GM18909 (cell line): ENCODE measurements at regions not wholly inside any gene's neighbourhood (a gene's known extent, or its start where the extent isn't known, plus 50 kb on each side); places are given as distances from the start of the nearest gene placed in this dataset.

Experiments used
- ATAC-seq: cut with Tn5 transposase; IDR thresholded peaks from one replicate; pipeline ENCODE4 v1.9.1; 2021; ENCODE audit warnings: mild to moderate bottlenecking; ENCODE audit not compliant: unreplicated experiment, poor library complexity

GRCh38 chr2:144285324-144285723 lies 234.6 kb downstream of the ZEB2 start:
- ATAC-seq: no peak

GRCh38 chr2:144281476-144281875 lies 238.4 kb downstream of the ZEB2 start:
- ATAC-seq: no peak

GRCh38 chr2:144280009-144280408 lies 239.9 kb downstream of the ZEB2 start:
- no peak for ATAC-seq

- ATAC-seq: no peak
Measured at GRCh38 chr2:144279165-144279564, 240.8 kb downstream of the ZEB2 start.

GRCh38 chr2:144277622-144278354 lies 242.1 kb downstream of the ZEB2 start:
- no peak for ATAC-seq

DNA sequence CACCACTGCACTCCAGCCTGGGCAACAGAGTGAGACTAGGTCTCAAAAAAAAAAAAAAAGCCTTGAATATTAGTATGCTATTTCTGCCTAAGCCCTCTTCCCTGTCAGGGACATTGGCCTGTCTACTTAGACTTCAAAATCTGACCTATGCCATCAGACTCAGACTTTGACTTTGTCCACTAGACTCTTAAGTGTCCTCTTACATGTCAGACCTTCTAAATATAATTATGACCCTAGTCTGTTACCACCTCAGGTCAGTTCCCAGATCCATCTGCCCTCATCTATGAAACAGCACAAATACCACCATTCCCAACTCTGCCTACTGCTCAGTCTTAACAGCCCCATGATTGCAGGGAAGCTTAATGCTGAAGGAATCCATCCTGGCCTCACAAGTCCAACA lies 244.6 kb downstream of the ZEB2 start:
- no peak for ATAC-seq

DNA sequence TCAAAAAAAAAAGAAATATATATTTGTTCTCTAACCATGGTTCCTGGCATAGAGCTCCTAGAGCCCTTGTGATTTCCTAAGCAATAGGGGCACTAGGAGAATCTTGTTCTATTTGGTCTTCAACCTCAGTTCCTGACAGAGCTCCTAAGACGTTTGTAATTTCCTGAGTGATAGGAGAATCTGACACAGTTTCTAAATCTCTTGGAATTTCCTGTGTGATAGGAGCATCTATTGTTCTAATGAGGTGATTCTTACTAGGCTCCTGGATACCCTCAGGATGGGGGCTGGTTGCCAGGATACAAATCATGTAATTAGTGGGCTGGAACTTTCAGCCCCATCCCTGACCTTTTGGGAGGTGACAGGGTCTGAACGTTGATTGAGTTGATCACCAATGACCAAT lies 245.8 kb downstream of the ZEB2 start:
- ATAC-seq: no peak

DNA sequence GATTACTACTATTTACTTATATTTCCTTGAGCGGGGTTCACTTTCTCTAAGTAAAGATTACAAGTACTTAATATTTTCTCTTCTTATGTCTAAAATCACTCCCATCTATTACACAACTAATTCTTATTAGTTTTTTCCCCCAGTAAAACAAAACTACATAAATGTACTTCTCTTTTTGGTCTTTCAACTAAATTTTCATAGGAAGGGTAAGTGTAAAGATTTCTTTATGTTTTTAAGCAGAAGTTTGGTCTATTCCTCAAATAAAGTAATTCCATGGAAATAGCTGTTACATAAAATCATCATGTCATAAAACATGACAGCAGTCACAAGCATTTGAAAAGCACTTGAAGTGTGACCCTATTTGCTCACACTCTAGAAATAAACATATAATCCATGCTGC lies 249.0 kb downstream of the ZEB2 start:
- no peak for ATAC-seq

DNA sequence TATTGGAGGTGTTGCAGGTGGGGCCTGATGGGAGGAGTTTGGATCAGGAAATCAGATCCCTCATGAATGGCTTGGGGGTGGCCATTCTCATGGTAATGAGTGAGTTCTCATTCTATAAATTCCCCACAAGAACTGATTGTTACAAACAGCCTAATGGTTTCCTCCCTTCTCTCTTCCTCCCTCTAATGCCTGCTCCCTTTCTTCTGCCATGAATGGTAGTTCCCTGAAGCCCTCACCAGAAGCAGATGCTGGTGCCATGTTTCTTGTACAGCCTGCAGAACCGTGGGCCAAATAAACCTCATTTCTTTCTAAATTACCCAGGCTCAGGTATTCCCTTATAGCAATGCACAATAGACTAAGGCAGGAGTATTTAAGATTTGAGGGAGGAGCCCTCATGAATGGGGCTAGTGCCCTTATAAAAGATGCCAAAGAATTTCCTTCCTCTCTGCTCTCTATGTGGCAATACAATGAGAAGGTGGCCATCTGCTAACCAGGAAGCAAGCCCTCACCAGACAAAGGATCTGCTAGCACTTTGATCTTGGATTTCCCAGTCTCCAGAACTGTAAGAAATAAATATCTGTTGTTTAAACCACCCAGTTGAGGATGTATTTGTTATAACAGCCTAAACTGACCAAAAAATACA lies 251.8 kb downstream of the ZEB2 start:
- no peak for ATAC-seq

GRCh38 chr2:144267239-144267638 lies 252.7 kb downstream of the ZEB2 start:
- peak; percentile 93 for ATAC-seq

GRCh38 chr2:144265654-144266053 lies 254.3 kb downstream of the ZEB2 start:
- ATAC-seq: no peak

GRCh38 chr2:144261966-144262365 lies 258.0 kb downstream of the ZEB2 start:
- no peak for ATAC-seq

GRCh38 chr2:144261336-144261735 lies 258.6 kb downstream of the ZEB2 start:
- ATAC-seq: no peak

DNA sequence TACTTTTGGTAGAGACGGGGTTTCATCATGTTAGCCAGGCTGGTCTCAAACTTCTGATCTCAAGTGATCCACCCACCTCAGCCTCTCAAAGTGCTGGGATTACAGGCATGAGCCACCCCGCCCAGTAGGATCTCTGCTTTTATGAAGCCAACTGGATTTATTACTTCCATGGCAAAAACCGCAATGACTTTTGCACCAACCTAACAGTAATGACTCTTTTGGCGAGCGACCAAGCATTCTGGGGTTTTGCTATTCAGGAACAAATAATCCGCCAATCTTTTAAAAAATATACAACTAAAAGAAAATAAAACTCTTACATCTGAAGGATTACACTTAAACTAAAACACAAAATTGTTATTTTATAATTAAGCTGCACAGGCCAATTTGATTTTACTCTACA lies 260.6 kb downstream of the ZEB2 start:
- ATAC-seq: no peak

DNA sequence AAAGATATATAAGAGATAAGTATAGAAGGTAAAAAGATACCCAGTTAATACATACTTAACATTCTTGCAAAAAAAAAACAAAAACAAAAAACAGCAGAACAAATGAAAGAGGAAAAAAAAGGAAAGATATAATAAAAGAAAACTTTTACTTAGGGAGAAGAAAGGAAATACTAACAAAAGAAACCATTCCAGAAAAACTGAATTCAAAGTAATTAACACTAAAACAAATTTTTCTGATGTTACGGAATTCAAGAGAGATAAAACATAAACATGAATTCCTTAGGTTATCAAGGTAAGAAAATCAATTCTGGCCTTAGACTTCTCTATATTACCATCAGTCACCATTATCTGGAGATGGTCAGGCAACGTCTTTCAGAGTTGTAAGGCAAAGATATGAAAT lies 261.8 kb downstream of the ZEB2 start:
- ATAC-seq: no peak

DNA sequence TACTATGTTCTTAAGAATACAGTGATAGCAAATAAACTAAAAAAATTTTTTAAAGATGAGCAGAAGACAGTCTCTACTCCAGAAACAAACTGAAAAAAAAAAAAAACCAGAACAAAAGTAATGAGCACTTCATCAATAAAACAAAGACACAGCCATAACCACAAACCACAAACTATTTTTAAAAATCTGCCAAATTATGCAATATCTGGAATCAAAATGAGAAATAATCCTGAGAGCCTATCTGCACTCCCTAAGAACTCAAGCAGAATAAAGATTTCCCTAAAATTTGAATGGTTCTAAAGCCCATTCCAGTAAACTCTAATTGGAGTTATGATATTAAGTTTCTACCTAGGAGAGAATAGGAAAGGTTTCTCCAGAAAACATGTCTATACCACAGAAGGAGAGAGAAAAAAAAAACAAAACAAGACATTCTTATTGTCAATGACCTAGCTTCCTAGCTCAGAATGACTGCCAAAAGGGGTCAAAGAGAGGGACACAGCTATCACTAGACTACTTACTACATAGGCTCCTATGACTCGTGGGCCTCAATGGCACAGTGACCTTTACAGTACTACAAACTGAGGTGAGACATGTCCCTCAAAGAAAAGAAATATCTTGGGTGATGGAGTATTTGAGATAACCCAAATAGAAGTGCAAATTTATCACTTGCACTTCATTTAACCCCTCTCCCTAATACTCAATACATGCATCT lies 262.8 kb downstream of the ZEB2 start:
- ATAC-seq: no peak

DNA sequence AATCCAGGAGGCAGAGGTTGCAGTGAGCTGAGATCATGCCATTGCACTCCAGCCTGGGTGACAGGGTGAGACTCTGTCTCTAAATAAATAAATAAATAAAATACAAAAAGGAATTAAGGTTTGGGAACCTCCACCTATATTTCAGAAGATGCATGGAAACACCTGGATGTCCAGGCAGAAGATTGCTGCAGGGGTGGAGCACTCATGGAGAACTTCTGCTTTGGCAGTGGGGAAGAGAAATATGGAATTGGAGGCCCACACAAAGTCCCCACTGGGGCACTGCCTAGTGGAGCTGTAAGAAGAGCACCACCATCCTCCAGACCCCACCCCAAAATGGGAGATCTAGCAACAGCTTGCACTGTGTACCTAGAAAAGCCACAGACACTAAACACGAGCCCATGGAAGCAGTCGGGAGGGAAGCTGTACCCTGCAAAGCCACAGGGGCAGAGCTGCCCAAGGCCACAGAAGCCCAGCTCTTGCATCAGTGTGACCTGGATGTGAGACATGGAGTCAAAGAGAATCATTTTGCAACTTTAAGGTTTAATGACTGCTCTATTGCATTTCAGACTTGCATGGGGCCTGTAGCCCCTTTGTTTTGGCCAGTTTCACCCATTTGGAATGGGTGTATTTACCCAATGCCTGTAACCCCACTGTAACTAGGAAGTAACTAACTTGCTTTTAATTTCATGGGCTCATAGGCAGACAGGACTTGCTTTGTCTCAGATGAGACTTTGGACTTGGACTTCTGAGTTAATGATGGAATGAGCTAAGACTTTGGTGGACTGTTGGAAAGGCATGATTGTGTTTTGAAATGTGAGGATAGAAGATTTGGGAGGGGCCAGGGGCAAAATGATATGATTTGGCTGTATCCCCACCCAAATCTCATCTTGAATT lies 265.3 kb downstream of the ZEB2 start:
- no peak for ATAC-seq

GRCh38 chr2:144253743-144254142 lies 266.2 kb downstream of the ZEB2 start:
- ATAC-seq: no peak

GRCh38 chr2:144252694-144253093 lies 267.2 kb downstream of the ZEB2 start:
- ATAC-seq: no peak

DNA sequence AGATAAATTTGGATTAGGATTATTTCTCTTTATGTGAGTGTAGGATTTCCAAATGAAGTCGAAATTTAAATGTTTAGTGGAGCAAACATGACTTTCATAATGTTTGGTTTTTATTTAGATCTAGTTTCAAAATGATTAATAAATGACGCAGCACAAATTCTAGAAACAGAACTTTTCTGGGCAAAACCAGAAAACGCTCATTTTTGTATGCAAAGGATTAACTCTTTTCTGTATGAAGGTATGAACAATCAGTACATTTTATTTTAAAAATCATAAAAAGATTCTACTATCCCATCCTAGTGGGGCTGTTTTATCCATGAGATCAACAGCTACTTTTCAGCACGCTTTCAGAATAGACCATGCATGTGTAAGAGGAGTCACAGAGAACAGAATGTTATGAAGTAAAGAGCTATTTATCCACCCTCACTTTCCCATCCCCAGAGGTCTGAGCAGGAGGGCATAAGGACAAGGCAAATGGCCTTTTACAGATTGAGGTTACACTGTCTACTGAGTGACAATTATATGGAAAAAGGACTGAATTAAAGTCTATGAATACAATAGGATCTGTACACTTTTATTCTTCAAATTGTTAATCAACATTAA lies 270.8 kb downstream of the ZEB2 start:
- peak; percentile 37 for ATAC-seq
